ENCODE measurements at regions not wholly inside any gene's neighbourhood (a gene's known extent, or its start where the extent isn't known, plus 50 kb on each side); places are given as distances from the start of the nearest gene placed in this dataset.
"Not testable (repeated sequence)": the region's sequence is repeated elsewhere in the genome, so short reads cannot be mapped to it uniquely, and the experiment has no call there.

DNA sequence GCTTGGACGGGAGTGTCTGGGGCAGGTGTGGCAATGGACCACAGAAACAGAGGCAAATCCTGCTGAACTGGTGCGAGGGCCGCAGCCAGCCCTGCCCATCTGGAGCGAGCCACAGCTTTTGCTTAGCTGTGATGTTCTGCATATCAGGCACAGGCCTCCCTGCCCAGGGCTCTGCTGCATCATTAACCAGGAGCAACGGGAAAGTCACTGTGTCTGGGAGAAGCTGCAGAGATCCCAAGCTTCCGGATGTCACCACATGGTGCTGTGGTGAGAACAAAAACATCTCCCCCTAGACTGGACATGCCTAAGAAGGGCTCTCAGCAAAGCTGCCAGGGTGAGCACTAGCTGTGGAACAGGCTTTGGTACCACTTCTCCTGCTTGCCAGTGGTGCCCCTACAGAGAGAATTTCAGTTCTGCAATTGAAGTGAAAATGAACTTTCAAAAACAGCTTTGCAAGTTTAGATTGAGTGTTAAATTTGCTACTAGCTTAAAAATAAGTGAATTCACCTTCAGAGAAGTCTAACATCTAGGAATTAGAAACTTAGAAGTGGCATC lies 172.9 kb upstream of the MYT1L start:
- no peak for DNase-seq

DNA sequence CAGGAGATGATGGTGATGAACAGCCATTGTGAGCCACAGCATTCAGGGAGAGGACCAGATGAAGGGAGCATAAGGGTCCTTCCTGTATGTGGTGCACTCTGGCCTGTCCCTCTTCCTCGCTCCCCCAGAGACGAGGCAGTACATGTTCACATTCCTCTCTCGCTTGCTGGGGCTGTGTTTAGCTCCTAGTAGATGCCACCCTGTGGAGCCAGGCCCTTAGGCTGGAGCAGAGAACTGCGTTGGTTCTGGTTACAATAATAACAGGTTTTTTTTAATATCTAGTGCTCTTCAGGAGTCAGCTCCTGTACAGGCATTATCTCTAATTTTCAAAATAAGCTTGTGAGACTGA lies 171.1 kb upstream of the MYT1L start:
- no peak for DNase-seq

DNA sequence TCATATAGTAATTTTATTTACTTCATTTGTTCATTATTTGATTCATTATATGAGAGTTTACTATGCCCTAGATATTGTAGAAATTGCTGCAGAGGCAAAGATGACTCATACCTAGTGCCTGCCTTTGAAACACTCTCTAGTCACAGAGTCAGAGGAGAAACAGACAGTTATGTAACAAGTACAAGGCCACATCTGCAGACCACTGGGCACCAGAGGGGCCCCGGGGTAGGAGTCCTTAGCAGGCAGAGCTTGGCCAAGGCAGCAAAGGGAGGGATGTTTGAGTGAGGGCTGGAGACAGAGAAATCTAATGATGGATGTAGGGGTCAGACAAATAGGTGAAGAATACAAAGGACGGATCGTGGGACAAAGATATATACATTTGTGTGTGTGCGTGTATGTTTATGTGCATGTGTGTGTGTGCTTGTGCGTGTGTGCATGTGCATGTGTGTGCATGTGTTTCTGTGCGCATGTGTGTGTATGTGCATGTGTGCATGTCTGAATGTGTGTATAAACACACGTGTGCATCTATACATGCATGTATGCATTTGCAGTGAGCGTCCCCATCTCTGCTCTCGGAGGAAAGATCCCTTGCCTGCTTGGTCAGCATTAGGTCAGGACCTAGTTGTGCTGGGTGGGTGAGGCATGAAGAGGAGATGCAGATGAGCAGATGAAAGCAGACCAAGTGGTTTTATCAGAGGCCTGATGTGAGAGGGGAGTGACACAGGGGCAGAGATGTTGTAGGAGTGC lies 170.6 kb upstream of the MYT1L start:
- no peak for DNase-seq

DNA sequence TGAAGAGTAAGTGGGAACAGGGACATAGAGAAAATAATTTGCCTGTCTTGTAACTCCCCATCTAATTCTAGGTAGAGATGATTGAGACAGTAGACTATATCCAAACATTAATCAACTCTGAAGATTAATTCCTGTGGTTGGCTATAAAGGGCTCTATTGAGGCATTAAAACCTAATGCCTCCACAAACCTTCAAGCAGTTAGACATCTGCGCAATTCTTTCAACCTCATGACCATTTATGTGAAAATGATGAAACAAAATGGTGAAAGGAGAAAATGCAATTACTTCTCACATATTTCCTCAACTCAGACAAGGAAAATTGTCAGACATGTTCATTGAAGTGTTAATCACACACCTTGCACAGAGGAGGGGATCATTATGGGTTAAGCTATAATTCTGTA lies 164.5 kb upstream of the MYT1L start:
- DNase-seq, result no peak

DNA sequence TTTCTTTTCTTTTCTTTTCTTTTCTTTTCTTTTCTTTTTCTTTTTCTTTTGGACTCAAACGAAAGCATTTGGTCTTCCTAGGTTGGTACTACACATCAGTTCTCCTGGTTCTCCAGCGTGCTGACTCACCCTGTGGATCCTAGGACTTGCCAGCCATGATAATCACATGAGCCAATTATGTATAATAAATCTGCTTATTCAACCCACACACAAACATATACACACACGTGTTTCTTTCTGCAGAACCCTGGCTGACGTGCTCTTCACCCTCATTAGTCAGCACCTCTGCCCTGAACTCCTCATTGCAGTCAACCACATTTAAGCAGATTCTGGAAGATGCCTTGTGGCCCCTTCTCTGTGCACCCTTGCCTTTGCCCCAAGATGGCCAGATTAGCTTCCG lies 162.4 kb upstream of the MYT1L start:
- DNase-seq, result no peak

DNA sequence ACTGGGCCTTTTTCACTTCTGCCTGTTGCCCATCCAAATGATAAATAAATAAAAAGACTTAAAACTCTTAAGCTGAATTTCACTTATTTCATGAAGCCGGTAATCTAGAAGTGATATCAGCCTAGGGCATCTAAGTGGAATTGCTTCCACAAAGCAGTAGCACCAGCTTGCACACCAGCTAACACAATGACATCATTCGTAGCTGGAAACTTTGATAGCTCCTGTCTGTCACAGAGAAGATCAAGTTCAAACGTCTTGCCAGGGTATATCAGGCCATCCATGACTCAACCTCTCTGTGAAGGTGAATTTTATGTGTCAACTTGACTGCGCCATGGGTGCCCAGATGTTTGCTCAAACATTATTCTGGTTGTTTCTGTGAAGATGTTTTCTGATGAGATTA lies 161.7 kb upstream of the MYT1L start:
- DNase-seq, result no peak

DNA sequence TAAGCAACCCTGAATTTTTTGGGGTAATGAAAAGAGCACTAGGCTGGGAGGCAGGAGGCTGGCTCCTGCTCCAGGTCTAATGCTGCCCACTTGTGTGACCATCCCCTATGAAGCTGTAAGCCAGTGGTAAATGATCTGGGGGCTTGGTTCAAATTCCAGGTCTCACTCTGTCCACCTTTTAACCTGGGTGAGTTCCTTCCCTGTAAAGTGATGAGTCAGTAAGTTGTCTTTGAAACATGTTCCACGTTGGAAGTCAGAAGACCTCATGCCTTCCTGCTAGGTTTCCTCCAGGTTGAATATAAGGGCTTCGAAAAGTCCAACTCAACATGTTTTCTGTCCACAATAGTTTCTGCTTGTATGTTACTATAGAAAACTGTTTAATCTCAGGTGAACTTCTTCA lies 160.9 kb upstream of the MYT1L start:
- DNase-seq, result no peak

DNA sequence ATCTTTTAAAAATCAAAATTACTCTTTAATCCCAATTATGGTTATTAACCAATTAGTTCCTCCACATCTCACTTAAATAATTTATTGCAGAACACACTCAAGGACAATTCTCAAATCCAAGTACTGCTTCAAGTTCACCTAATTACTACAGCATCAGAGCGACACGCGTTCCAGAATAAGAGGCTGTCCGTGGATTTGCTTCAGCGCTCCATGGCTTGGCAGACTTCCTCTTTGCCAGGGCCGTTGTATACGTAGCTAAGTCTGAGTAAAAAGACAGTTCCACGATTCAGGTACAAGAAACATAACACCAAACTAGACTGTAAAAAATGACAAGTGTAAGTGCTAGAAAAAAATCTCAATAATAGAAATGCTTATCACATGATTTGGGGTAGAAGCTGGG lies 153.2 kb upstream of the MYT1L start:
- DNase-seq, result no peak

DNA sequence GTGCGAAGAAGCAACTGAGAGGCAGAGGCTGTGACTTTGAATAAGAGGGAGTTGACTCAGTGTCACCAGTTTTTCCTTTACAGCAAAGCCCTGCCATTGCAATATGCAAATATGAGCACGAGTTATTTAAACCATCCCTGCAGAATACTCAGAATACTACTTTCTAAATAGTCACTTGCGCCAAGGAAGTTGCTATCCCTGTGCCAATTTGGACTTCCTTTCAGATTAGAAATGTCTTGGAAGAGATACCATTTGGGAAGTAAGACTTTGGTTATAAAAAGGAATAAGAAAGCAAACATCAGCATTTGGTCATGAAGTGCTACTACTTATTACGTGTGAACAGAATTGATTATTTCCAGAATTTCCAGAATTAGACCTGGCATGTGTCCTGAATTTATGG lies 151.8 kb upstream of the MYT1L start:
- no peak for DNase-seq

DNA sequence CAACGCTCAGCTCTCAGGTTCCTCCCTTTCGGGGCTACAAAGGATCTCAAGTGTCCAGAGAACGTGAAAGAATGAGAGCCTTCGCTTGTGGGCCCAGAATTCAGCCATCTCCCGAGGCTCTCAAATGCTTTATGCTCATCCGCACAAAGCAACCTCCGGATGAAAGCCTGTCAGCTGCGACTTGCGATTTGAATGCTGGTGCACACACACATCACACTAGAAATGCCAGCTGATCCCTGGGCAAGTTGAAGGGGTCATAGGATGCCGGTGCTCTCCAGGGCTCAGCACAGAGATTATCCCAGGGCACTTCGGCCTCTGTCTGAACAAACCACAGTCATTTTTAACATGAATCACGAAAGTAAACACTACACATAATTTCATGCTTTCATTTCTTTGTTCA lies 141.8 kb upstream of the MYT1L start:
- DNase-seq, result no peak

DNA sequence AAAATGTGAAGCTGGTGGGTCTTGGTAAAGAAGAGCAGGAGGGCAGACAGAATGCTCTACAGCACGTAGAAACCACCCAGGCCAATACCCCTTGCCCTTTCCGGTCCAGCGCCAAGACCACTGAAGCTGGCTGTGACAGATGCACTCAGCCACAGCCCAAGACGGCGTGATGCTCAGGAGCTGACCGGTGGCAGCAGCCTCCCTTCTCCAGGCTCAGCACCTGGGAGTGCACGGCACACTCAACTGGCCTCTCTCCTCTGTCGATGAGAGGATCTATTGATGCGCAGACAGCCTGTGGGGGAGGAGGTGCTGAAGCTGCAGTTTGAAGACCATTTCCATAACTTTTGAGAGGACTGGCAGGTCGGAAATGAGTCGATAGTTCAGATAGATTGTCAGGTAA lies 141.0 kb upstream of the MYT1L start:
- DNase-seq, result no peak

DNA sequence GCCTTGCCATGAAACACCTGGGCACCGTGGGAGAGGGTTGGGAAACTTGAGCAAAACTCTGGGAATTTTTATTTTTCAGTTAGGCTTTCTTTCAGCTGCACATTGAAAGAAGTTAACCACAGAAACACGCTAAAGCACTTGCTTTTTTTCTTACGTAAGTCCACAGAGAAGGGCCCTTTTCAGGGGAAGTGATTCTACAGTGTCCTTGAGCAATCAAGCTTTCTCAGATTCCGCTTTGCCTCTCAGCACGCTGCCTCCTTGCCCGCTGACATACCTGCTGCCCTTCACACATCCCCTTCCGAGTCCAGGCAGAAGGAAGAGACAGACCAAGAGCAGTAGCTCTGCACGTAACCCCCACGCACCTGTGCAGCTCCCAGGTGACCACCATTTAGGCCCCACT lies 135.5 kb upstream of the MYT1L start:
- DNase-seq, result no peak

DNA sequence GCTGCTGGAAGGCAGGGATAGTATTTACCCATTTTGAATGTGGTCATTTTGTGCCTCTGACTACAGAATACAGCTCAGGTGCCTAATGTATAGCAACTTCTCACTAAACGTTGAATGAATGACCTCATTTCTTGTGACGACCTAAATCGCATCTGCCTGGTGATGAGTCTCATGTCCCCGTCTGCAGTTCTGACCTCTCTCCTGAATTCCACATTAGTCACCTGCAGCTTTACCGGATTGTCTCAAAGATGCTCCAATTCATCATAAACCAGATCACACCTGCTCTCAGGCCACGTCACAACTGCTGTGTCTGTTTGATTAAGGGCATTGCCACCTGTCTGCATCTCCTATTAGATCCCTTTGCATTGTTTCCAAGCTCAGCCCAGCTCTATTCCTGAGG lies 133.6 kb upstream of the MYT1L start:
- no peak for DNase-seq

DNA sequence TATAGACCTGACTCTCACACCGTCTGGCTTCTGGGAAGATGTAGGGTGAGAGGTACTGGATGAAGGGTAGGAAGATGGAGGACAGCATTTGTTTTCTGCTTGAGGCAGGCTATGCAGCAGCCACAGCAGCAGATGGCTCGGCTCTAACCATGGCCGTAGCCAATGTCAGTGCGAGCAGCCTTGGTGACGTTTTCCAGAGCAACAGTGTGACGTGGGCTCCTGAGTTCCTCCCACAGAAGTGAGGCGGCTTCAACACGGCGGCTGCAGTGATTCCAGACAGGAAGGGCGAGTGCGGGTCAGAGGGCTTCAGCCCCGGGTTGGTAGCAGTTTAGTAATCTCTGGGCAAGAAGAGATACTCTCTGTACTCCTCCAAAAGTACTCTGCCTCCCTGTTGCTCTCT lies 133.0 kb upstream of the MYT1L start:
- DNase-seq, result no peak

DNA sequence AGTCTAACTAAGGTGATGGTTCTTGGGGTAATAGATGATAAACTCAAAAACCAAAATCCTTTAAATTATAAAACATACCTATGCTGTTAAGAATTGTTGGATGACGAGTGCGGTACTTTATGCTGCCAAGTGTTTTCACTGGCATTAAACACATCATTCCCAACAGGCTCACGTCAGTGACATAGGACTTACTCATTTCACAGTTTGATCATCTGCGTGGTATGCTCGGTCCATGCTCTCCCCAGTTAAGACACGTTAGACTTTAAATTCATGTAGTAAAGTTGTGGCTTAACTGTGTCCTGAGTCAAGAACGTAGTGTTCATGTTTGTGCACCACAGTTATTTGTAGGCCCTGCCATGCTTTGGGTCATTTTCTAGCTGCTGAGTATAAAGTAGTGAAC lies 125.6 kb upstream of the MYT1L start:
- no peak for DNase-seq

DNA sequence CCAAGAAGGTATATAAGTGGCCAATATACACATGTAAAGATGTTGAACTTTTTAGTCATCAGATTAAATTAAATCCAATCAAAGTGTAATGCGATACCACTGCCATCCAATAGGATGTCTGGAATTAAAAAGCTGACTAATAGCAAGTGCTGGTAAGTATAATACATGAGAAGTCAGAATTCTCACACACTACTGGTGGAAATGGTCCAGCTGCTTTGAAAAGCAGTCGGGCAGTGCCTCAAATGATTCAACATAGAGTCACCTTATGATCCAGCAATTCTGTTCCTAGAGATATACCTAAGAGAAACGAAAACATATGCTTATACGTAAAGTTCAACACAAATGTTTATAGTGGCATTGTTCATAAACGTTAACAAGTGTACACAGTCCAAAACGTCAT lies 124.1 kb upstream of the MYT1L start:
- no peak for DNase-seq

DNA sequence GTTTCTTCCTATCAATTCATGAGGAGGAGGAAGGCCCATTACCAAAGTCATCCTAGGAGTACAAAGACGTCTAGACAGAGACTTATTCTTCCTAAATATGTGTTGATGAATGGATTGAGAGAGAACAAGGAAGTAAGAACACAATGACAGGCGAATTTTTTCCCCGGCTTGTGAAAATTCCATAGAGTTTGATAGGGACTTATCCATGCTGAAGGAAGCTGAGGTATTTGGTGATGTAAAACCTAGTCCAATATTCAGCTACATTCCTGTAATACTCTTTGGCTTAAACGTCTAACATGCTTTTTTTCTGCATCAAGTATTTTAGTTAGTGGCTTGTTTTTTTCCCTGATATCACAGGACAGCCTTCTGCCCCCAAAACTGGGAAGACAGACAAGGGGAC lies 121.9 kb upstream of the MYT1L start:
- no peak for DNase-seq

DNA sequence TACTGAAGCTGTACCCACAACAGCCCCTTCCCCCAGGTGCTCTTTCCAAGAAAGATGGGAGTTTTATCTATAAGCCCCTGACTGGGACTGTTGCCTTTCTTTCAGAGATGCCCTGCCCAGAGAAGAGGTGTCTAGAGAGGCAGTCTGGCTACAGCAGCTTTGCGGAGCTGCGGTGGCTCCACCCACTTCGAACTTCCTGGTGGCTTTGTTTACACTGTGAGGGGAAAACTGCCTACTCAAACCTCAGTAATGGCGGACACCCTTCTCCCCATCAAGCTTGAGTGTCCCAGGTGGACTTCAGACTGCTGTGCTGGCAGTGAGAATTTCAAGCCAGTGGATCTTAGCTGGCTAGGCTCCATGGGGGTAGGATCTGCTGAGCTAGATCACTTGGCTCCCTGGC lies 120.2 kb upstream of the MYT1L start:
- not testable (repeated sequence) for DNase-seq

DNA sequence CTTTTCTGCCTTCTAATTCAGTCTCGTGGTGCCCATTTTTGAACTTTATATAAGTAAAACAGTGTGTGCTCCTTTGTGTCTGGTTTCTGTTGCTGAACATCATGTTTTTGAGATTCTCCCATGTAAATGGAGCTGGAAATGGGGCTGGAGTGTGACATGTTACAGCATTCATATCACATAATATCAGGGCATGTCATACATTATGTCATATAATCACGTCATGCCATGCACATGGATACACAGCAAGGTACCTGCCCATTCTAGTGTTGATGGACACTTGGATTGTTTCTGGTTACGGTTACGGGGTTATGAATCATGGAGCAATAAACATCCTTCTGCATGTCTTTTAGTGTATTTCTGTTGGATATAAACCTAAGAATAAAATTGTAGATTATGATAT lies 117.1 kb upstream of the MYT1L start:
- no peak for DNase-seq

DNA sequence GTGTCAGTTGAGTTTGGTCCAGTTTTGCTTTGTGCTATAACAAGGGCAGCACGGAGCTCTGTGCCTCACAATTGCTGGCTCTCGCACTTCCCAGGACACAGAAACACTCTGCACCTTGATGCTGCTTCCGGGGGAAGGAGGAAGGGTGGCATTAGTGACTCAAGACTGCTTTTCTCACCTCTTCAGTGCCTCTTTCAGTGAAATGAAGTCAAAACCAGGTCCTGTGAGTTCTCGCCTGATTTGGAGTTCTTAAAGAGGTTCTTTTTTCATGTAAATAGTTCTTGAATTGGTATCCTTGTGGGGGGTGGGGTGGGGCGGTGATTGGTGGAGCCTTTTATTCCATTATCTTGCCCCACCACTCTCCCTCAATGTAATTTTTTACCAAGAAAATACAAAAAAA lies 91.5 kb upstream of the MYT1L start:
- no peak for DNase-seq

DNA sequence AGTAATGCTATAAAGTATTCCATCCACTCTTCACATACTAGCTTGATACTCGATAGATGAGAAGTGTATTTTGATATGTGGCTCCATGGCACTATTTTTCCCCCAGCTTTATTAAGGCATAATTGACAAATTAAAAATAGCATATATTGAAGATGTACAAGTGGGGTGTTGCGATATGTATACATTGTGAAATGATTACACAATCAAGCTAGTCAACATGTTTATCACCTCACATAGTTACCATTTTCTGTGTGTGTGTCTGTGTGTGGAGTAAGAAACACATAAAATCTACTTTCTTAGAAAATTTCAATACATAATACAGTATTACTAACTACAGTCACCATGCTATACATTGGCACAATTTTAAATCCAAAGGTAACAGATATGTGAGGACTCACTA lies 82.5 kb upstream of the MYT1L start:
- no peak for DNase-seq

DNA sequence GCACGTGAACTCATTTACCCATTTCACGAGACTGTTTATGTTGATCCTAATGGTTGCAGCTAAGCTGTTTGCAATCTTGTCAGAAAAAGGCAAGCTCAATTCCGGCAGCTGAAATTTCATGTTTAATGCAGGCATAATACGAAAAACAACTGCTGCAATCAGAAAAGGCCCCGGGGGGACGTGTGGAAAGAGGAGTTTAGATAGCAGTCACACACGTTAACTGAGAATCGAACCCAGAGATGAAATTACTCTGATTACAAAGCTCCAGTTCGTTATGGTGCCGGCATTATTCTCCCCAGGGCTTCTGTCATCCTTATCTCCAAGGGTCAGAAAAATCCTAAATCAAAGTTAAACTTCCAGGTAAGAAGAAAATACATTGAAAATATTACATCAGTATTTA lies 79.9 kb upstream of the MYT1L start:
- no peak for DNase-seq

DNA sequence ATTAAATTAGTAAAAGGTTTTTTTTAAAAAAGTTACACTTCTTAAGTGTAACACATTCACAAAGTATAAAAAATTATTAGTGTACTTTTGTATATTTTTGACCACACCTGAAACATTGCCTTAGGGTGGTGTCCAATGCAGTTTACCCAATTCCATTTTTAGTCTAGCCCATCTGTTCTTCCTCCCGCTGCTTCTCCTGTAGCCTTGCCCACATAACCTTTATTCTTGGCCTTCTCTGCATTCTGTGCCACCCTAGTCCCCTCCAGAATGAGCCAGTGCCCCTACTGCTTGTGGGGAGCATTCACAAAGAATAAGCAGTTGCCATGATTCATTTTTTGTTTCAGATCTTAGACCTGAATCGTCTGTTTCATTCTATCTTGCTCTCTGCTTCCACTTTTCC lies 78.4 kb upstream of the MYT1L start:
- no peak for DNase-seq

DNA sequence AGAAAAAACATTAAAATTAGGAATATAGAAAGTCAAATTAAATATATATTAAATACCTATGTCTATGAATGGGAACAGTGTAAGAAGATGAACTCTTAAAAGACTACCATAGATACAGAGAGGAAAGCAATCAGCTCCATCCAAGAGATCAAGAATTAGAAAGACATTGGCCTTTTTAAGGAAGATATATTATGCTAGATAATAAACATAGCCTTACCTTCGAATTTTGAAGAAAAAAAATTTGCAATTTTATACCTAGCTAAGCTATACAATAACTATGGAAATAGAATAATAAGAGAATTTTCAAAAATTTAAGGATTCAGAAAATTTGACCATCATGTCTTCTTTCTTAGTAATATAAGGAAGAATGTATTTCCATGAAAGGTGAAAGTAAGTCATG lies 74.7 kb upstream of the MYT1L start:
- no peak for DNase-seq

DNA sequence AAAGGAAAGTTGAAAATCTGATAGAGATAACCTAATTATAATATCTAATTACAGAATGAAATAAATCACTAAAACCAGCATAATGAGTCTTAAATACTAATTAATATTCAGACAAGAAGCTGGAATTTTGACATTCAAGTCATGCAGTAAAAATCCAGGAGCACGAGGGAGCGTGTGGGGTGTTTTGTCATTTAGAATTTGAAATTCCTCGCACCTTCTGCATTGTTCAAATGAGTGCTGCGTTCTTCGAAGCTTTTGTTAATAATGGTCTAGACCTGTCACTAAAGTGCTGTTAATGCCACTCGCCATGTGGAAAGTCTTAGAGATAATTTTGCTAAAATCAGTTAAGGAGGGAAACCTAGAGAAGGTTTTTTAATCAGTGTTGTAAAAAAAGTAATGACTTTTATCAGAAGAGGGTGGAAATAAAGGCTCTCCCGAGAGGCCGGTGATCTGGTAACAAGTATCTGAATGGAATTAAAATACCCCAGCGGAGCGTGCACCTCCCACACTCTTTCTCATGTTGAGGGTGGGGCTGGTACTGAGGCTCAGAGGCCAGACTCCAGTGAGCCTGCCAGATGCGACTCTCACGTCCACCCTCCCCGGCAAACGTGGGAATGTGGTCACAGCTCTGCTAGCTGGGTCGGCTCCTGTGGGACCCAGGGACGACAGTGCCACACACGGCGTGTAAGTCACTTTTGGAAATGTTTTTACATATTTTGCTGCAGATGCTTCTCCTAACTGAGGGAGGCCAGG lies 69.4 kb upstream of the MYT1L start:
- DNase-seq, result no peak
